GM10266 (cell line): ENCODE measurements at regions not wholly inside any gene's neighbourhood (a gene's known extent, or its start where the extent isn't known, plus 50 kb on each side); places are given as distances from the start of the nearest gene placed in this dataset.
A peak's percentile ranks its signal among the peaks of the same experiment; 100 is the strongest.

Experiments
- DNase-seq: peaks from one replicate; pipeline ENCODE4 v3.0.0; 2012; ENCODE audit errors: extremely low spot score
- TF ChIP-seq, protein P1 (sequence below): IDR thresholded peaks from 2 replicates; pipeline ENCODE4 v1.5.1; 2012; ENCODE audit warnings: mild to moderate bottlenecking, low read depth; ENCODE audit not compliant: control insufficient read depth, insufficient read depth; ENCODE audit errors: missing control alignments

DNA sequence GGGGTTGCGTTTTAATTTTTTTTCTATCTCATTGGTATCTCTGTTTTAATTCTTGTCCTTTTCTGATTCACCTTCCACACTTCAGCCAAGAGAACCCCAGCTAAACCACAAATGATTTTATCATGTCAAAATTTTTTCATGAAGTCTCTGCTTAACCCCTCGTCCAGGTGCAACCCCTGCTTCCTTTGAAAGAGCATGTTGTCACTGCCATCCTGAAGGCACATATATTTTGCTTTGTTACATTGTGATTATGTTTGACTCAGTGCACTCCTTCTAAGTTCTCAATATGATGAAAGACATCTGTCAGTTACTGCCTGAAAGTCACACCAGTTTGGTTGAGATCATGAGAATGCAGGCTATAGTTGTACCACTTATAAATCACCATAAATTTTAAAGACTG is 99.9 kb upstream of the FMR1 start:
- TF ChIP-seq, protein P1, sequence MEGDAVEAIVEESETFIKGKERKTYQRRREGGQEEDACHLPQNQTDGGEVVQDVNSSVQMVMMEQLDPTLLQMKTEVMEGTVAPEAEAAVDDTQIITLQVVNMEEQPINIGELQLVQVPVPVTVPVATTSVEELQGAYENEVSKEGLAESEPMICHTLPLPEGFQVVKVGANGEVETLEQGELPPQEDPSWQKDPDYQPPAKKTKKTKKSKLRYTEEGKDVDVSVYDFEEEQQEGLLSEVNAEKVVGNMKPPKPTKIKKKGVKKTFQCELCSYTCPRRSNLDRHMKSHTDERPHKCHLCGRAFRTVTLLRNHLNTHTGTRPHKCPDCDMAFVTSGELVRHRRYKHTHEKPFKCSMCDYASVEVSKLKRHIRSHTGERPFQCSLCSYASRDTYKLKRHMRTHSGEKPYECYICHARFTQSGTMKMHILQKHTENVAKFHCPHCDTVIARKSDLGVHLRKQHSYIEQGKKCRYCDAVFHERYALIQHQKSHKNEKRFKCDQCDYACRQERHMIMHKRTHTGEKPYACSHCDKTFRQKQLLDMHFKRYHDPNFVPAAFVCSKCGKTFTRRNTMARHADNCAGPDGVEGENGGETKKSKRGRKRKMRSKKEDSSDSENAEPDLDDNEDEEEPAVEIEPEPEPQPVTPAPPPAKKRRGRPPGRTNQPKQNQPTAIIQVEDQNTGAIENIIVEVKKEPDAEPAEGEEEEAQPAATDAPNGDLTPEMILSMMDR, result no peak
- no peak for DNase-seq

DNA sequence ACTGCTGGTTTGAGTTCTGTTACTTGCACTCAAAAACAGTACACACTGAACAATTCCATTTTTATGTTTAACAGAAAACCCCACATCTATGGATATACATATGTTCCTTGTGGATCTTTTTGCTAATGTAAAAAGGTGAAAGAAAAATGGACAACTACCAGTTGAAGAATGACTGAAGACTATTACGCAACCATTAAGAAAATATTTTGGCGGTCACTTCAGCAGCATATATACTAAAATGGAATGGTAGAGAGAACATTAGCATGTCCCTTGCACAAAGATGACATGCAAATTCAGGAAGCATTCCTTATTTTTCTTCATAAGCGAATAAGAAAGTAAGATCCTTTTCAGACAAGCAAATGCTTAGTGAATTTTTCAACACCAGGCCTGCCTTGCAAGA is 84.6 kb upstream of the FMR1 start:
- DNase-seq, result no peak
- TF ChIP-seq, protein P1, result no peak

- no peak for DNase-seq
- TF ChIP-seq, protein P1, result no peak
Observed at GRCh38 chrX:147828719-147829118, 83.0 kb upstream of the FMR1 start.

DNA sequence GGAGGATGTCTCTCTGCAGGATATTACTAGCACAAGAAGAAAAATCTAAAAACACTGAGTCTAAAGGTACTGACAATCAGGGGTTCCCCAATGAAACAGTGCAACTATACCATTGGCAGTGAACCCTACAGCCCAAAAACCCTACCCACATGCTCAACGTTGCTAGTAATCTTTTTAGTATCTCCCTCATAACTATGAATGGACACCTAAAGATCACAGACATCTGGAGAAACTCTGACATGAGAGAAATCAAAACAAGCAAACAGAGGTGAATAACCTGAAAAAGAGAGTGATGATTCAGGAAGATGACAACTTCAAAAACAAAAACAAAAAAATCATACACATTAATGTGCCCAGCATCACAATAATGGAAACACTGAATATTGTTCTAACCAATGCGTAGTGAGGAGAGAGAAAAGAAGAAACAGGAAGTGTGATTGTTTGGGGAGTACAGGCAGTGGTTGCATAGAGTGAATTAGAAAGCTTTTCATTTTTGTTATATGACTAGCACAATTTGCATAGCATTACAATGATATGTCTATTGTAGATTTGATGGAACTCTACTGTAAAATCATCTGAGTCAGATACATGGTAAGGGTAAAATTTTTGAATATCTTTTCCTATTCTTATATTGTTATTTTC is 78.9 kb upstream of the FMR1 start:
- DNase-seq, result no peak
- TF ChIP-seq, protein P1, result no peak

- TF ChIP-seq, protein P1, result peak; percentile 27
- no peak for DNase-seq
Observed at GRCh38 chrX:147838465-147839131, 73.1 kb upstream of the FMR1 start.

DNA sequence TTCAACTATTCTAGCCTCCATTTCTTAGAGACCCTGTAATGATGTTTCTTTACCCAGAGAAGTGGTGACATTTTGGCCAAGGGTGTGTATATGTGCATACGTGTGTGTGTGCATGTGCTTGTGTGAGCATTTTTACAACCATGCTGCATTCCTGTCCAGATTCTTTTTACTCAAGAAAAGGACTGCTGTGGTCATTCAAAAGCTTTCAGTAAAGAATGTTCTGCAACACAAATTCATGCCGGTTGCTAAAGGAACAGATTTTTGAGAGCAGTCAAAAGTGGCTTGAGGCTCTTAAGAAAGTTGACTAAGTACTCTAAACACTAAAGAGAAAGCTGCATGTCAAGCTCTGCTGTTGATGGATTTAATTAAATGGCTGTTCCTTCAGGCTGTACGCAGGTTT is 65.0 kb upstream of the FMR1 start:
- TF ChIP-seq, protein P1, result no peak

DNA sequence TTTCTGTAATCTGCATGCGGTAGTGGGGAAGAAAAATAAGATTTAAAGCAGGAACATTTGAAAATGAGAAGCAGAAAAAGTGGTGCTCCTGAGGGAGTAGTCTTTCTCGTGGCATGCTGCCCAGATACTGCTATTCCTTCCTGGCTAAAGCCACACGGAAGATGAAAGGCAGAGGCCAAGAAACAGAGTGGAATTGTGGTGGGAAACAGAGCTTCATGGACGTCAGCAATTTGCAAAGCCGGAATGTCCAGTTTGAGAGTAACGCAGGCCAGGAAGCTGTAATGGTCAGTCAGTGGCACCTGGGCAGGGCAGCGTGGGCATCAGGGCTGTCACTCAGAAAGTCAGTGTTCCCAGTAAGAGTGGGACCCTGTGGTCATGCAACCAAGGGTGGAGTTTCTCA is 63.7 kb upstream of the FMR1 start:
- DNase-seq, result no peak

More for the DNA sequence above, 65.0 kb upstream of the FMR1 start:
- no peak for DNase-seq

More for the DNA sequence above, 63.7 kb upstream of the FMR1 start:
- TF ChIP-seq, protein P1, result no peak
